HG03045 (cell line): ENCODE measurements at regions not wholly inside any gene's neighbourhood (a gene's known extent, or its start where the extent isn't known, plus 50 kb on each side); places are given as distances from the start of the nearest gene placed in this dataset.

Experiments used
- ATAC-seq: cut with Tn5 transposase; IDR thresholded peaks from one replicate; pipeline ENCODE4 v1.9.1; 2021; ENCODE audit warnings: mild to moderate bottlenecking, moderate library complexity; ENCODE audit not compliant: unreplicated experiment

DNA sequence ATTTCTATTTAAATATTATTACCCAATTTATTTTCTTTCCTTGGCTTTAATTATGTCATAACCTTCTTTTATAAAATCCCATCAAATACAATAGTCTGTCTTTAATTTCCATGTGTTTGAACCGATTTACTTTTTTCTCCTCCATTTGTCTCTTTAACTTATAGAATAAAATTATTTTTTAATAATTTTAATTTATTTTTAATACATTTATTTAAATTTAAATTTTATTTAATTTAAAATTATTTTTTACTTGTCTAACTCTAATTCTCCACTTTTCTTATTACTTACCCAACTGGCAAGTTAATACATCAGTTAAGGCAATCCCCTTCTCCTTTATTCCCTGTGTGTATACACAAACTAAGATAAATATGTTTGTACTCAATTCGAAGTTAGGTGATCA lies 817.6 kb upstream of the NR2F2 start:
- no peak for ATAC-seq

DNA sequence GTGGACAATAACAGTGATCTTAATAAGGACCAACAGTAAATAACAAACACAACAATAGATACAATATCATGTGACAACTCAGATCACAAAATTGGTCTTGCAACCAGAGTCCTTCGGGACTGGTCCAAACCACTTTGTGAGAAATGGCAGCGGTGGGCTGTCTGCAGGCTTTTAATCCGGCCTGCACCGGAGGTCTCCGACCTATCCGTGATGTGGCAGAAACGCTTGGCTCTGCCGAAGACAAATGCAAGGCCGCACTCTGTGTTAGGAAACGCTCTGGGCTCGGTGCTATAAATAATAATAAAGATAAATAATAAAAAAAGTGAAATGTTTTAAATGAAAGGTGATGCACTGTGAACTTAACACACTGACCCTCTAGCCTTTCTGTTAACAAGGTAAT lies 810.6 kb upstream of the NR2F2 start:
- no peak for ATAC-seq

- ATAC-seq, result no peak
Observed at GRCh38 chr15:95520511-95520910, 810.0 kb upstream of the NR2F2 start.

DNA sequence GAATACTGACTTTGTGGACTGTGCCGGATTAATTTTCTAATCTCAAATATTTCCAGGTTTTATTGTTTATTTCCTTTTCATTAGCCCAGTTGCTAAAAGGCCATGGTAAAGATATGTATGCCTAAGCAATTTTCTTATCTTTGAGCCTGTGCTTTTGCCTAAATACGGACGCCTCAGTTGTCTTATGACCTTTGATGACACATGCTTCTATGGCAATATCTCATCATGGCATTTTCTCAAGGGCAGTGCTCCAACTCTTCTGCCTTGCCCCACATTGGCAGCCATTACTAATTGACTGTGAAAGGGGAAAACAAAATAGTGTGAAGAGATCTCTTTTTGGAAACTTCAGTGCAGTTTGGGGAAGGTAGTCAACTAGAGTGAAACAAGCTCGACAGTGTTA lies 809.6 kb upstream of the NR2F2 start:
- no peak for ATAC-seq

- ATAC-seq, result no peak
Observed at GRCh38 chr15:95522533-95522932, 808.0 kb upstream of the NR2F2 start.

GRCh38 chr15:95528920-95529319 lies 801.6 kb upstream of the NR2F2 start:
- no peak for ATAC-seq

DNA sequence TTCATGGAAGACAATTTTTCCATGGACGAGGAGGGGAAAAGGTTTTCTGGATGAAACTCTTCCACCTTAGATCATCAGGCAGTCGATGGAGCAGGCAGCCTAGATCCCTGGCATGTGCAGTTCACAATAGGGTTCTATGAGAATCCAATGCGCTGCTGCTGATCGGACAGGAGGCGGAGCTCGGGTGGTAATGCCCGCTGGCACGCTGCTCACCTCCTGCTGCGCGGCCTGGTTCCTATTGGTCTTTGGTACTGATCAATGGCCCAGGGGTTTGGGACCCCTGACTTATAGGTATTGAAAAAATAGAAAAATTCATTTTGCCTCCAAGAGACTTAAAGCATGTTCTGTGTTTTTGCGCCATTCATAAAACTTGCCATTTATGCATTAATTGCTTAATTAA lies 793.9 kb upstream of the NR2F2 start:
- ATAC-seq, result no peak

GRCh38 chr15:95538693-95539092 lies 791.8 kb upstream of the NR2F2 start:
- ATAC-seq, result no peak

DNA sequence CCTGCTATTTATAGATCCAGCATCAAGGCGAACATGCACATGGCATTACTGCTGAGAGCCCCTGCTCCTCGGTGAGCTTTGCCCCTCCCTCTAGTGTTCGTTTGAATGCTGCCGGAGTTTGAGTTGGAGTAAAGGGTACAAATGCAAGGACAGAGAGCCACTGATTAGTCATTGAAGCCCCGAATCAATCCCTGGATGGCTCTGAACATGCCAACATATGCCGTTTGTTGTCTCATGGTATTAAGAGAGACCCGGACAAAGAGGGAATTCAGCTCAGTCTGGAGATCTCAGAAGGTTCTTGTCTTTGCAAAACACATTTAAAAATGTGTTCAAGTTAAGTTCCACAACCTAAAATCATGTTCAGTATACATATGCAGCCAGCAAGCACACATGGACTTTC lies 789.2 kb upstream of the NR2F2 start:
- no peak for ATAC-seq

- no peak for ATAC-seq
Observed at GRCh38 chr15:95549168-95549738, 781.2 kb upstream of the NR2F2 start.

GRCh38 chr15:95550702-95551101 lies 779.8 kb upstream of the NR2F2 start:
- no peak for ATAC-seq

DNA sequence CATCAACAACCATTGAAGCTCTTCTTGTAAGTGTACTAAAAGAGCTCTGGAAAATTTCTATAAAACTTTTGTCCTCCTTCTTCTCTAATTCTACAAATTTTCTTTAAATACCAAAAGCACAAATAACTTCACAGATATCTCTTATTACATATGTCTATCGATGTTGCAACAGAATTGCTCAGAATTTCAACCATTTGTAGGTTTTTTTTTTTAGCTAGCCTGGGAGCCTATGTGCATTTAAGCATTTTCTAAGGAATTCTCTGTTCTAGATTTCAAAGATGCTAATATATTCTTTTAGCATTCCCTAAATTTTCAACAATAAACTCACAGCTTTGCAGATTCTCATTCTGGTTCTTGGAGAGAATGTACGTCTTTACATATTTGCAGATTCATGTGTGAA lies 774.3 kb upstream of the NR2F2 start:
- no peak for ATAC-seq

DNA sequence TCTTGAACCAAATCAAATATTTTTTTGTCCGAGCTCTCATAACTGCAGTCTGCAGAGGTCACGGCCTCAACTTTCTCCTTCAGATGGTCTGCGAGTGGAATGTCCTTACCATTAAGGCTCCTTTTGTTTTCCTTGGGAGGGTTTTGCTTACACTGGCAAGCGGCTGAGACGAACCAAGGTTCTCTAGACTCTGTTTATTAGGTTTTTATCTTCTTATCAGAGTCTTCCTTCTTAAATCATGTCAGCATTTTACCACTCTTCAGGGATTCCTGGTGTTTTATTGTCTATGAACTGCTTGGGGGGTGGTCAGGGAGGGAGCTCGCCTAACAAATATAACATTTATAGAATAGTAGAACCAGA lies 773.7 kb upstream of the NR2F2 start:
- no peak for ATAC-seq

GRCh38 chr15:95557226-95558046 lies 773.1 kb upstream of the NR2F2 start:
- no peak for ATAC-seq

DNA sequence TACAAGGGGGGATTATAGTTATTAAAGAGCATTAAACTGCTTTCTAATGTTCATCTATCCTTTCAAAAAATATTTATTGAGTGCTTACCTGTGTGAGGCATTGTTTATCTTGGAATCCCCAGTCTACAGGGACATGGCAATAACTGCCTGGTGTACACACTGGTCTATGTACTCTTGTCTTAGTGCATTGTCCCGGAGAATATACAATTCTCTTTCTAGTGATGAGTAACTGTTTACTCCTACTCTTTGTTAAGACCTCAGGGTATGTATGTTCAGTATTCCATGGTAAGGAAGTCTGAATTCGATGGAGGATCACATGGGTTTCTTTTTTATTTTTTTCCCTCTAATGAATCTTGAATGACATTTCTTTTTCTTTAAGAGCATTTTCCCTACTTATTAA lies 772.4 kb upstream of the NR2F2 start:
- no peak for ATAC-seq

- ATAC-seq, result no peak
Observed at GRCh38 chr15:95558916-95559315, 771.6 kb upstream of the NR2F2 start.

DNA sequence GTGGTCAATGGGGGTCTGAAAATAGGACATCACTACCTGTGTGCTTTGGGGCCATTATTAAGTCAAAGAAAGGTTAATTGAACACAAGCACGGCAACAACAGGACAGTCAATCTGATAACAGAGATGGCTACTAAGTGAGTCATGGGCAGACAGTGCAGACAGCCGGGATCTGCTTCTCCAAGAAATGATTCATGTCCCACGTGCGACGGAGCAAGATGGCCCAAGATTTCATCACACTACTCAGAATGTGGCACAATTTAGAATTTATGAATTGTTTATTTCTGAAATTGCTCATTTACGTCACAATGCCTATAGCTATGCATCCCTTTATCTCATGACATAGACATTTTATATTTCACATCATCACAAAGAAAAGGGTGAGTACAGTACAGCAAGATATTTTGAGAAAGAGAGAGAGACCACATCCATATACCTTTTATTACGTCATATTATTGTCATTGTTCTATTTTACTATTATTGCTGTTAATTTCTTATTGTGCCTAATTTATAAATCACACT lies 770.6 kb upstream of the NR2F2 start:
- ATAC-seq, result no peak

- no peak for ATAC-seq
Observed at GRCh38 chr15:95561463-95561862, 769.0 kb upstream of the NR2F2 start.

DNA sequence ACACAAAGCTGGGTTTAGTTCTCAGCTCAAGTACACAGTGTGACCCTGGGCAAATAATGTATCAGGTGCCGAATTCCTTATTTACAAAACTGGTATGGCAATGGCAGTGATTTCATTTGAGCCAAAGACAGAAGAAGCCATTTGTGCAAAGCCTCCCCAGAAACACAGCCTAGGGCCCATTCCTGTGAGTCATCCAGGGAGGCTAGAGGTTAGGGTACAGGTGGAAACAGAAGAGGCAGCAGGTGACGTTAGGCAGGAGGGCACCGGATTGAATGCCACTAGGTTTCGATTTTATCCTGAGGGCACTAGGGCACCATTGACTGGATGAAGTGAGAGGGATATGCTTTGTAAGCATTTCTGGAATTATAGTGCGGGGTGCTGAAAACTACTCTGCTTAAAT lies 766.9 kb upstream of the NR2F2 start:
- ATAC-seq, result no peak

GRCh38 chr15:95565016-95565600 lies 765.4 kb upstream of the NR2F2 start:
- no peak for ATAC-seq

GRCh38 chr15:95565690-95566089 lies 764.8 kb upstream of the NR2F2 start:
- ATAC-seq, result no peak

GRCh38 chr15:95567686-95568085 lies 762.8 kb upstream of the NR2F2 start:
- no peak for ATAC-seq
